ENCODE measurements at regions not wholly inside any gene's neighbourhood (a gene's known extent, or its start where the extent isn't known, plus 50 kb on each side); places are given as distances from the start of the nearest gene placed in this dataset.

DNA sequence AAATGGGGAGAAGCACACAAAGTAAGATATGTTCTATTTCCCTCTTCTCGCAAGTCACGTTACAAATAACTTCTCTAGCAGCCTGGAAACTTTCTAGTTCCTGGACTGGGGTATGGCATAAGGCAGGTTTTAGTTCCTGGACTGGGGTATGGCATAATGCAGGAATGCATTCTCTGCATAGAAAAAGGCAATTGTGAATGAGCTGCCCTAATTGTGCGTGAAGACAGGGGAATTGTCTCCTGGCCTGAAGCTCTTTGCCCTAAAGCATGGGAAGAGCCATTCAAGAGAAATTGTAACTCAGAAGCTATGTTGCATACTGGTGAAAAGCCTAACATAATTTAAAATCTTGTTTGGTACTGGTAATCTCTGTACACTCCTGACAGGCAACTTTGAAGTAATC lies 54.3 kb upstream of the CBLB start:
- no peak for DNase-seq

DNA sequence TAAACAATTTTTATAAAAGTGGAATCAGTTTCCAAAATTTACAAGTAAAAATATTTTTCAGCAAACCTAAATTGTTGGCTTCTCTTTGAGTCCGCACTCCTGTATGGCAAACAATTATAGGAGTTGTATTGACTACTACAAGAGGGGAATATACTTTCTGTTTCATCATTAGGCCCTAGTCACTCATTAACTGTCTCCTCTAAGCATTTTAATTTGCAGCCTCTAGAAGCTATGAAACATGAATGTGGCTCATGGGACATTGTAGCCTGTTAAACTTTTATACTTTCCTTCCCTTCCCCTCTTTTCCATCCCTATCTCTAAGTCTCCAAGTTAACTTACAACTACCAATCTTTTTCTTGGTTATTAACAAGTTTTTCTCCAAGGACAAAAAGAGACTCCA lies 58.9 kb upstream of the CBLB start:
- no peak for DNase-seq

DNA sequence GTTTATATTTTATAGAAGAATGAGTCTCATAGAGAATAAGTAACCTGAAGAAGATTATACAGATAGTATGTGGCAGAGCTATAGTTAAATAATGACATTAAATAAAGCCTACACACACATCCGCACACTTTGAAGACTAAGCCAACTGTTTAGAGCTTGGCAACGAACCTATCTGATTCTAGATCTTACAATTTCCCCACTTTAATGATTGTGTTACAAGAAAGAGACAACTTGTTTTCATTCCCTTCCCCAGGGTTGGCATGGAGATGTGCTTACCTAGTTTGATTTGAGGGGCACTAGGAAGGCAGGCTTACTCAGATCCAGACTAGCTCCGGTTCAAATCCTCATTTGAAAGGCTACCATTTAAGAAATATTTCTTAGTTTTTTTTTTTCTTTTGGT lies 61.9 kb upstream of the CBLB start:
- DNase-seq, result no peak

DNA sequence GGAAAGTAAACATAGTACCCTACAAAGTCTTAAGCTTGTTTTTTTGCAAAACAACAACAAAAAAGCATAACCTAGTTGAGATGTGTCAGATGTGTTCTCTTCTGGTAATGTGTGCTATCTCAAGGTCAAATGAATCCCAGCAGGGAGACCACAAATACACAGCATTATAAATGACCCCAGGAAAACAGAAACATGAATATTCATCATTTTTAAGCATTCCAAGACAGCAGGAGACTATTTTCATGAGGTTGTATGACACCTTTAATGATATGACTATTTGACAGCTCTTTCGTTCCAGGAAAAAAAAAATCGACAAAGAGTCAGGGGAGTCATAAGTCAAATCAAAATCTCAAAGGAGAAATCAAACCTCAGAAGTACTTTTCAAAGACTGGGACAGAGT lies 62.7 kb upstream of the CBLB start:
- no peak for DNase-seq

DNA sequence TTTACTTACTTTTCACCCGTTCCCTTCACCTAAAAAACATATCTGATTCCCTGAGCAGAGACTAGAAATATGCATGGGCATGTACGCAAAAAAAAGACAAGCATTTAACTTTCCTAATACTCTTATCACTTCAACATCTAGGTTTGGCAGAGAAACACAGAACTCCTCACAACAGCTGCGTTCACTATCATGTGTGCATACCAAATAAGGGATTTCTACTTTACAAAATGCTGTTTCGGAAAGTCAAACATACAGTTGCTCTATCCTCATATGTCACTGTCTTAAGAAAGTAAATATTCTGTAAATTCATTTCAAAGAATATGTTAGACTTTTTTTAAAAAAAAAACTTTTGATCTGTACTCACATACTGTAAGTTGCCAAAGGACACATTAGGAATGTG lies 65.1 kb upstream of the CBLB start:
- no peak for DNase-seq

DNA sequence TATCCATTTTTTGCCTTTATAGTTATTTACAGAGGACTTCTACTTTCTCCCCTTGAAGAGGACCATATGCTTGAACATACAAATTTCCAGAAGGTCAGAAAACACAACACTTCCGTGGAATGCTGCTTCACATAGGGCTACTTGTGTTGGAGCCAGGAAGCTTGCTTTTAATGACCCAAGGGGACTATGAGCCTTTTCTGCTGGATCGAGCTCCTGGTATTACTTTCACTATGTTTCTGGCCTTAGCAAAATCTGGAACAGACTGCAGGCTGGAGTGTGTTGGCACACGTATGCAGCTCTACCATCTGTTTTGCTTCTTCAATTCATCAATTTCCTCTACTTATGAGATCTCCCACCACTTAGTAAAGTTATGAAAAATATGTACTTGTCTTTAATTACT lies 69.3 kb upstream of the CBLB start:
- DNase-seq, result no peak

DNA sequence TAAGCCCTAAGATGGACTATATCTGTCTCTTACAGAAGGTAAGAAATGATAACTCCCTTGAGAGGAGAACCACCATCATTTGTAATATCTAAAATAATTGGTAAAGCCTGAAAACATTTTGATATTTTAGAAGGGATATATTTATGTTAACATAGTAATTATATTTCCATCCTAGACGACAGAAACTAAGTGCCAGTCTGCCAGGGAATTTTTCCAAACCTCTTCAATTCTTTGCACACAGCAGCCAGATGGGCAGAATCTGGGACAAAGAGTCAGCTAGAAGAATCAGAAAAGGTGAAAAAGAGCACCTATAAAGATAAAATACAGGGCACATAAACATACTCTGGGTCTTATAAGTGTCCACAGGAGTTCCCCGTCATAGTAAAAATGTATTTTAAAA lies 70.0 kb upstream of the CBLB start:
- no peak for DNase-seq

DNA sequence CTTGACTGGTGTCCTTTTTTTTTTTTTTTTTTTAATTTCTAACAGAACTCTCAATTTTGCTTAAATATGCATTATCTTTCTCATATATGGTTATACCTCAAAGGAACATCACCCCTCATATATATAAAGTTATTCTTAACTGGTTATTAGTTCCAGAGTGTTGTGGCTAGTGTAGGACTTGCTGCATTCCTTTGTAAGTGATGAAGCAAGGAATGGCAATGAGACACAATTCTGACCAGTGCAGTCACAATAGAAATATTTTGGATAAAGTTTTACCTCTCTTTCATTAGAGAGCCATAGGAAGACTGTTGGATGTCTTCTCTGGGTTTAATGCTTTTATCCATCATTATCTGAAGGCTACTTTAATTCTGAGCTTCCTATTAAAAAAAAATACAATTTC lies 75.5 kb upstream of the CBLB start:
- DNase-seq, result no peak

DNA sequence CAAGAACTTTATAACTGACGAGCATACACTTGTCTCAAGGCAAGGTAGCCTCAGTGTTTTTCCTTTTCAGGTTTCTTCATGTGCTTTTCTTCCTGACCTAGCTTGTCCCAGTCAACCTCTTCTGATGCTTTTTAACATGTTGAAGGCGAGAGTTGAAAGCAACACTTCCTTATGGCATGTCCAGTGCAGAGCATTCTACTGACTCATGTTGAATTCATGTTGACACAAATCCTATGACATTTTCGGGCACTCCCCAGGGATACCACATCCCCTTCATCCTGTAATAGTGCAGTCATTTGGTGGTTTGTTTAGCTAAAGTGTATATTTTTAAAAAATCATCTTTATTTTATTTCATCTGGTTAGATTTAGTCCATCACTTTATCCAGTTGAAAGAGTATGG lies 75.9 kb upstream of the CBLB start:
- DNase-seq, result no peak

DNA sequence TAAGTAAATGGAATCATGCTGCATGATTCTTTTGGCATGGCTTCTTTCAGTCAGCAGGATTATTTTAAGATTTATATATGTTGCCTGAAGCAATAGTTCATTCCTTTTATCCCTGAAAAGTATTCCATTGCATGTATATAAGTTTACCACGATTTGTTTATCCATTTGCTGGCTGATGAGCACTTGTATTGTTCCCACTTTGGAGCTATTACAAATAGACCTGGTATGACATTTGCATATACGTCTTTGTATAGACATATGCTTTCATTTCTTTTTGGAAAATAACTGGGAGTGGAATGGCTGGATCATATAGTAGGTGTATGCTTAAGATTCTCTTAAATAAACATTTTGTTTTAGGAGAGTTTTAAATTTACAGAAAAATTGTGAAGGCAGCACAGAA lies 79.3 kb upstream of the CBLB start:
- no peak for DNase-seq

DNA sequence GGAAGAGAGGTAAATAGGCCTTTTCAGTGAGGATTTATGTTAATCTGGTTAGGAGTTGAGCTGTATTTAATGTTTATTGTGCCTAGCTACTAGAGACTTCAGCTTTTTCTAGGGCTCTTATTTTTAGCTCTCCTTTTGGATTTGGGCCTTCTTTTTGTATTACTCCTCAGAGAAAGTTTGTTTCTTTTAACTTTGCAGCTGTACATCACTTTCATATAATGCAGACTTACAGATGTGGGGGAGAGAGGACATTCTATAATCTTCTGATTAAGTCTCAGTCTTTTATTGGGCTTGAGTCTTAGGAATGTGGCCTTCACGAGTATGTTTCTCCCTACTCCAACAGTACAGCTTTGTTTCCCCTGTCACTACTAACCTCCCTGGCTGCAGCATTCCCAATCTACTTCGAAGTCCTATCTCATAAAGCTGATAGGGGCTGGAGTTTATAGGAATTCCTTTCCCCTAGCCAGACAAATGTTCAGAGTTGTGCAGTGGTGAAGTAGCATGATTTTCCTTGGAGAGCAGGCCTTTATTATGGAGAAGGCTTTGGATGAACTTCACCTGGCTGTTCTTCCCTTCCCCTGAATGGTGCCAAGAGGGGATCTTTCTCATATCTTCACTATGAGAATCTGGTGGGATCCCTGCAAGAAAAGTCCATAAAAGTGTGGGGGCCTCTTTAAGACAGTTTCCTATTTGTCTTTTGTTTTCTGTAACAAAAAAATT lies 82.2 kb upstream of the CBLB start:
- DNase-seq, result no peak

DNA sequence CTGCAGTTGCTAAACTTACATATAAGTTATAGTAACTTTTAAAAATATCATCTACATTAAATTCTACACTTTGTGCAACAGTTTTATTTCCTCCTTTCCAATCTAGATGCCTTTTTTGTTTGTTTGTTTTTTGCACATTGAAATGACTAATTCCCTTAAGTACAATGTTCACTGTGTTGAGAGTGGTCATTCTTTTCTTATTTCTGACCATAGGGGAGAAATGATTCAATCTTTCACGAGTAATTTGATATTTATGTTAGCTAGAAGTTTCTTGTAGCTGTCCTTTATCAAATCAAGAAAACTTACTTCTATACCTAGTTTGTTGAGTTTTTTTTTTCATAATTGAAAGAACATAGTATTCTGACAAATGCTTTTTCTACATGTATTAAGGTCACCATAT lies 85.0 kb upstream of the CBLB start:
- DNase-seq, result no peak

DNA sequence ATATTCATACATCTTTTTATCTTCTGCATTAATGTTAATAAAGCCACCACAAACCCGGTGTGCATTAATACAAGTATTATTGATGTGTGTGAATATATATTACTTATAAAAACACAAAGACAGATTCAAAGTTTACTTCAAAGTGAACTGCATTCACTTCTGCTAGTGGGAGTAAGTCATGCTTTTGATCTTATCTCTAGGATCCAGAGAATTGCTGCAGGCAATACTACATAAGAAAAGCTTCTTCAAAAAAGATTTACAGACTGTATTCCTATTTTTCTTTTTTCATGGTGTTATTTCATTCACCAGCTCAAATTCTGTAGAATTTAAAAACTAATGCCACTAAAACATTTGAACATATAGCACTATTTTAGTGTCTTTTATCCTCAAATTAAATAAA lies 87.5 kb upstream of the CBLB start:
- no peak for DNase-seq

DNA sequence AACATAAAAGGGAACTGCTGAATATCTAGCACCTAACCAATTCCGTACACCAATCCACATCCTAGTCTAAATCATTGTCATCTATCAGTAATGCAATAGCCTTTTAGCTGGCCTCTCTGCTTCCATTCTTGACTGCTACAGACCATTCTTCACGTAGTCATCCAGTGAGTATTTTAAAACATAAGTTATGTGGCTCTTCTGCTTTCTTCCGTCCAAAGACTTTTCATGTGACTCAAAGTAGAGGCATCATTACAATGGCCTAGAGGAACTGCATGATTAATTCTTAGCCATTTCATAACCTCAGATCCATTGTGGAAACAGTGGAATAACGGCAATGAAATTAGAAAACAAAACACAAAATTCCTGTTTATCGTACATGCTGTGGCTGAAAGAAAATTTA lies 88.9 kb upstream of the CBLB start:
- no peak for DNase-seq

DNA sequence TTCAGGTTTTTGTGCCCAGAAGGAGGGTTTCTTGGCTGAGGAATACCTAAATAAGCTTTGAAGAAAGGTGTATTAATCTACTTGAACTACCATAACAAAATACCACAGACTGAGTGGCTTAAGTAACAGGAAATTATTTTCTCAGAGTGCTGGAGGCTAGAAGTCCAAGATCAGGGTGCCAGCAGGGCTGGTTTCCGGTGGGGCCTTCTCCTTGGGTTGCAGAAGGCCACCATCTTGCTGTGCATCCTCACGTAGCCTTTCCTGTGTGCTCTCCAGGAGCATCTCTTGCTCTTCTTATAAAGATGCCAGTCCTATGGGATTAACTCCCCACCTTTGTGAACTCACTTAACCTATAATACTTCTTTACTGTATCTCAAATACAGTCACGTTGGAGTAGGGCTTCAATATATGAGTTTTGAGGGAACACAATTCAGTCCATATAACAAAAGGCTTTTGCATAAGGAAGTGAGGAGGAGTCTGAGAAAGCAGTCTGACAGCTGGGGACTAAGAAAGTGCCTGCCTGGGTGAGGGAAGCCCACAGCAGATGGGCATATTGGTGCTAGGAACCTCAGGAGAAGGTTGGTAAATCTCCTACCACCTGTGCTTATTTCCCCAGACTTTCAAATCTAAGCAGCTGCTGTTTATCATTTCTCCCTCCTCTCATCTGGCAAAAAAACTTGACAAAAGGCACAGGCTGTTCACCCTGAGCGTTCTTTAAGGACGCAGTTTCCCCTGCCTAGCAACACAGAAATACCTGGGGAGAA lies 89.6 kb upstream of the CBLB start:
- no peak for DNase-seq

DNA sequence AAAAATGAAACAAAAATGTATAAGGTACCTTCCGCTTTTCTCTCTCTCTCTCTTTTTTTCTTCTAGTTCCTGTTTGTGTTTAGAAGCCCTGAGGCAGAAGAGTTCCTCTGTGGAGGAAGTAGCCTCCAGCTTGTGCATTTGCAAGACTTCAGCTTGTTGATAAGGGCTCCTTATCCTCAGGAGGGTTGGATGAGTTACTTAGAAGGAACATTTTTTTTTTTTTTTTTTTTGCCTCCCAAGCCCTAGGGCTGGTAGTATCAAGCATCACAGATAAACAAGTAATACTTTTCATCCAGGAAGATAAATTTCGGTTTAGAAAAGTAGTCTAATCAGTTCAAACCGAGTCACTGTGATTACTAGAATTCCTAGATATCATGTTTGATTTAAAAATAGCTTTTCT lies 91.0 kb upstream of the CBLB start:
- DNase-seq, result no peak

DNA sequence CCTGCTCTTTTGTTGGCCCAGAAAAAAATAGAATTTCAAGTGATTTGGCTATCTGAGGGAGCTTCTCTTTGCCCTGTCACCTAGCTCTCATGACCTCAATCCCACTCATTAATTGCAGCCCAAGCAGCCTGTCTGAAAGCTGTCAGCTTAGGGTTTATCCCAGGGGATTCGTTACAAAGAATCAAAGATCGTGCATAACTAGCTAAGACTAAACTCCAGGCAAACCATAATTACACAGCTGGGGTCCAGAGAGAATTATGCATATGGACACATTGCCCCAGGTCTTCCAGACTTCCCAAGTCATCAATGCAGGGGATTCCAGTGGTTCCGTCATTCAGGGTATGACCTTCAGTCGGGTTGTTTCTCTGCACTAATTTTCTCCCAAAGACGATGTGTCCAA lies 91.6 kb upstream of the CBLB start:
- DNase-seq, result no peak

DNA sequence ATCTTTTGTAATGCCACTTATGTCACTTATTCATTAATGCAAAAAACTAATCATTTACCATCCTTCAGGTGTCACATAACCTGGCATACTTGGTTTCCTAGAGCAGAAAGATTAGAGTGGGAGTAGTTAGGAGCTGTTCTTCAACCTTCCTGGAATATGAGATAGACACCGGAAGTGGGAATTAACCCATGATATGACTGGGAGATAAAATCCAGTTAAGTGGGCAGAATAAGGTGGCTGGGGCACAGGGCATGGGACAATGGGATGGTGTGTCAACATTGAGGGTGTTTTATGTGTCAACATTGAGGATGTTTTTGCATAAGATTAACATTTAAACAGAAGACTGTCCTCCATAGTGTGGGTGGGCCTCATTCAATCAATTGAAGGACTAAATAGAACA lies 94.3 kb upstream of the CBLB start:
- no peak for DNase-seq

DNA sequence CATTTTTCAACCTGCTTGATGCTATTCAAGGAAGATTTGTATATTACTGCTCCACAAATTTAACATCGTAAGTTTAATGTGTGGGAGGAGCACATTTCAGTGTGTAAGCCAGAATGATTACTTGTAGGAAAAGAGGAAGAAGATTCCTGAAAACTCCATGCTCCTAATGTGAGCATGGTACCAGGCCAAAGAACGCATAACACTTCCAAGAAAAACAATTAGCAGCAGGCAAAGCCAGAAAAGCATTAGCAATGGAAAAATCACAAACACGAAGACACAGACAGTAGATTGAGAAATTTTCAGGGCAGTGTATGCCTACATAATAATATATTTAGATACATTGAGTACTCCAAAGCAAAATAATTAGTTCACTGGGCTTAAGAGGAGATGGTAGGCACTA lies 96.6 kb upstream of the CBLB start:
- no peak for DNase-seq

DNA sequence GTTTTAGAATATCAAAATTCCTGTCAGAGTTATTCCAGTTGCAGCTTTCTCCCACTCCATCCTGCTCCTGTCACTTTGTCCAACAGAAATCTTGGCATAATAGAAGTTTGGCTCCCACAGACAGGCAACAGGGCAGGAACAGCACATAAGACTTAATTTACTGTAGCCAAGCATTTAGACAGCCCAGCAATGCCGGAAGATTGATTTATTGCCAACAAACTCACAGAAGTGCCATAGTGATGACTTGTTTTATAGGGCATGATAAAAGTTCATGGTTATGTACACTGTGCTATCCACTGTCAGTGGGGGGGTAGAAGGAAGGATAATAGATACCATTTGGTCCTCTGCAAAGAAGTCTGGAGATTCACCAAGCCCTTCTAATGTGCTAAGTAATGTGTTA lies 98.3 kb upstream of the CBLB start:
- DNase-seq, result no peak

DNA sequence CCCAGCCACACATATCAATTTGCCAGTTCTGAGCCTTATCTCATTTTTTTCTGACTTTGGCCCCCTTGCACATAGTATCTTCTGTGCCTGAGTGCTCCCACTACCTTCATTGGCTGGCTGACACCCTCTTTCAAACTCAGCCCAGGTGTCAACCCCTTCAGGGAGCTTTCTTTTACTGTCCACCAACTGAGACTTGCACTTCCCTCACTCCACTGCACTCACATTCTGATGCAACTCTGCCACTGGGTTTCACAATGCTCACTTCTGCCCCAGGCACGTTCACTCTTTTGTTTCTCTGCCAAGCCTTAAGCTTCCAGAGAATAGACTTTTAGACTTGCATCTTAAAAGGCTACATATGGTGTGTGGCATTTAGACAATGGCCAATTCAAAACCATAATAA lies 101.5 kb upstream of the CBLB start:
- DNase-seq, result no peak

DNA sequence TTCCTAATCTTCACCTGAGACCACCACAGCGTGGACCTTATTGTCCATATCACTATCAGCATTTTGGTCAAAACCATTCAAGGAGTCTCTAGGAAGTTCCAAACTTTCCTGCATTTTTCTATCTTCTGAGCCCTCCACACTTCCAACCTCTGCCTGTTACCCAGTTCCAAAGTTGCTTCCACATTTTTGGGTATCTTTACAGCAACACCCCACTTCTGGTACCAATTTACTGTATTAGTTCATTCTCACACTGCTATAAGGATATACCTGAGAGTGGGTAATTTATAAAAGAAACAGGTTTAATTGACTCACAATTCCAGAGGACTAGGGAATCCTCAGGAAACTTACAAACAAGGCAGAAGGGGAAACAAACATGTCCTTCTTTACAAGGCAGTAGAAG lies 103.3 kb upstream of the CBLB start:
- DNase-seq, result no peak

DNA sequence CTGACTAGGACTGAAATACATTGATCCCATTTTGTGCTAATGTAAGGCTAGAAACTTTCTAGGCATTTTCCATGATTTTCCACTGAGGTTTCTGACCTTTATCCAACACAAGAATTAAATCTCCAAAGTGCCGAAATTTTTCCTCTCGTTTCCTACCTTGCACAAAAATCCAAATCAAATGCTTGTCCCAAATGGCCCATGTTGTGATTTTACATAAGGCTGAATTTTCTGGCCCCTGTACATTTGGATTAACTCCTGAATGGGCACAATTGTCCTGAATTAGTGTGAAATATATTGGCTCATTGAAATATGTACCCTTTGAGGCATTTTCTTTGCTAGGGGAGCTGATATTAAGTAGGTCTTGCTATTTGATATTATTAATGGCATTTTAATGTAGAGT lies 105.6 kb upstream of the CBLB start:
- DNase-seq, result no peak

DNA sequence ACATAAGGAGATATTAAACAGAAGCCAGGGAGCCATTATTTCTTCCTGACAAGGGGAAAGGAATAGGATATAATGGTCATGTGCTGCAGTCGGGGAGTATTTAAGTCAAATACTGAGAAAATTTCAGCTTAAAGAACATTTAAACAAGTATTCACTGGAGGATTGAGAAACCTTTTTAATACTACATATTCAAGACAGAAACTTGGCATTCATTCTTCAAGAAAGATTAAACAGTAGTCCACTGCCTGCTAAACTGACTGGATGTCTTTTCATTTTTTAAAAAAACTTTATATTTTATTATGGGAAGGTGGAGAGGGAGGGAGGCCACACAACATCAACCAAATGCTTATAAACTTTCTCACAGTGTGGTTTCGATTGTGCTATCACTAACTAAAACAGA lies 107.4 kb upstream of the CBLB start:
- no peak for DNase-seq

DNA sequence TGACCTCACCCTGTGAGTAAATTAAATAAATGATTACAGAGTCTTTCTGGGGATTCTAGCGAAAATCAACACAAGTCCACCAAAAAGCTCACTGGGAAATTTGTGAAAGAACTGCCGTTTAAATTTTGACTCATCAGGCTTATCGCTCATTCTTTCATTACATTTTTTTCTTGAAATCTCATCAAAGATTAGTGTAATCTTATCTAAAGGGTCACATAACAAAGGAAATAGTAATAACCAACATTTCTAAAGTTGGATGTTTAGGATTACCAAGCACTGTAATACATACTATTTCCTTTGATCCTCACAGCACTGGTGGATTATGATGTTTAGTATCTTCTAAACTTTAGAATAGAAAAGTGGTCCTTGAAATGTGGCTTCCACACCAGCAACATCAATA lies 111.1 kb upstream of the CBLB start:
- no peak for DNase-seq

Data from NCI-H526 treated with DMSO at 0.1 percent for 48 hours (cell line).